GM18520 (cell line): ENCODE measurements at regions not wholly inside any gene's neighbourhood (a gene's known extent, or its start where the extent isn't known, plus 50 kb on each side); places are given as distances from the start of the nearest gene placed in this dataset.
"Not testable (repeated sequence)": the region's sequence is repeated elsewhere in the genome, so short reads cannot be mapped to it uniquely, and the experiment has no call there.

ENCODE experiments used
- ATAC-seq: cut with Tn5 transposase; IDR thresholded peaks from one replicate; pipeline ENCODE4 v1.9.1; 2021; ENCODE audit not compliant: unreplicated experiment

DNA sequence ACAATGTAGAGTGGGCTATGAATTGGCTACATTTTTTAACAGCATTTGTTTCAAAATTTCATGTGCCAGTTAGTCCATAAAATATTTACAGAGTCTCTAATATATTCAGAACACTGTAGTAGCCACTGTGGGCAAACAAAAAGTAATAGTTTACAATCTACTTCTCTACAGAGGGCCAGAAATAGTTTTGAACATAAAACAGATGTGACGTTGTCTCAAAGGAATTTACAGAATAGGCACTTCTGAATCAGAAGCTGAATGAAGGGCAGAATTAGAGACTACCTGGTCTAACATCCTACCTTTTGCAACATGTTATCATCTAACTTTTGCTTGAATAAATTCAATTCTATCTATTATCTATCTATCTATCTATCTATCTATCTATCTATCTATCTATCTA, 811.9 kb upstream of the EPHA5 start:
- ATAC-seq = no peak

DNA sequence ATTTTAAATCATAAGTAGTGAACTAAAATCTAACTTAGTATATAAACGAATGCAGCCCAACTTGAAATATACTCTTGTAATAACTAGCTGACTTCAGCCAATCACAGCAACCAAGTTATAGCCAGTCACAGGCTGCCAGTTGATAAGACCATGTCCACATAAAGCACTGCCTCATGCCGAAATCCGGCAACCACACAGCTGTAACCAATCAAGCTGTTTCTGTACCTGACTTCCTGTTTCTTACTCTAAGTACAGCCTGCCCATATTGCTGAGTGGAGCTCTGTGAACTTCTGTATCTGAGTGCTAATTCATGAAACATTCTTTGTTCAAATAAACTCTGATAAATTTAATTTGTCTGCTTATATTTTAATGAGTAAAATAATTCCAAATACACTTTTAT, 805.3 kb upstream of the EPHA5 start:
- ATAC-seq = no peak

DNA sequence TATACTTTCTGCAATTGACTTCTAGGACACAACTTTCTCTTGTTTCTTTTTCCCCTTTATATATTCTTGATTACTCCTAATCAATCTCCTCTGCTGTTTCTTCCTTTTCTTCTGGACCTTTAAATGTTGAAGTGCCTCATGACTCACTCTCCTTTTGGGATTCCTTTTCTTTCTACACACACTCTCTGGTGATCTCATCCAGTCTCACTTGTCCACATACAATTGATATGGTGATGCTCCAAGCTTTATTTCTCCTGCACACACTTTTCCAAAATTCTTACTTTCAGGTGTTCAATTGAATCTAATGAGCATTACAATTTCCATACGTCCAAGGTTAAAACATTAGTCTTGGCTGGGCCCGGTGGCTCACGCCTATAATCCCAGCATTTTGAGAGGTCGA, 794.8 kb upstream of the EPHA5 start:
- ATAC-seq = no peak

DNA sequence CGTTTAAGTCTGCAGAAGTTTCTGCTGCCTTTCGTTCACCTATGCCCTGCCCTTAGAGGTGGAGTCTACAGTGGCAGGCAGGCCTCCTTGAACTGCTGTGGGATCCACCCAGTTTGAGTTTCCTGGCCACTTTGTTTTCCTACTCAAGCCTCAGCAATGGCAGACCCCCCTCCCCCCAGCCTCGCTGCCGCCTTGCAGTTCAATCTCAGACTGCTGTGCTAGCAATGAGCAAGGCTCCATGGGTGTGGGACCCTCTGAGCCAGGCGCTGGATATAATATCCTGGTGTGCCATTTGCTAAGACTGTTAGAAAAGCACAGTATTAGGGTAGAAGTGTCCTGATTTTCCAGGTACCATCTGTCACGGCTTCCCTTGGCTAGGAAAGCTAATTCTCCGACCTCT, 792.6 kb upstream of the EPHA5 start:
- ATAC-seq = not testable (repeated sequence)

DNA sequence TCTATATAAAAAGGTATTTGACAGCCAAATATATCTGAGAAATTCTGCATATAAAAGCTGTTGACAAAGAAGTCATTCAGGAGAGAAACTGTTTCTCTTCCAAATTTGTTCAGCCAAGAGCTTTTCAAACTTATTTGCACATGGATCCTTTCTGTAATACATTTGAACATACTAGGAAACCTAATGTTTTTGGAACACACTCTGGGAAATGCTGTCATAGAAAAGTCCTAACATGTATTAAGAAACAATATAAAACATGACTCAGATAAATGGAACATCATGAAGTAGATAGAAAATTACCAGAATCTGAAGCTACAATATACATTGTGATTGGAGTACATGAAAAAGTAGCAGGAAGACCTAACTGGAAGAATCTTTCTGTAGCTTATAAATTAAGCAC, 781.5 kb upstream of the EPHA5 start:
- no peak for ATAC-seq

DNA sequence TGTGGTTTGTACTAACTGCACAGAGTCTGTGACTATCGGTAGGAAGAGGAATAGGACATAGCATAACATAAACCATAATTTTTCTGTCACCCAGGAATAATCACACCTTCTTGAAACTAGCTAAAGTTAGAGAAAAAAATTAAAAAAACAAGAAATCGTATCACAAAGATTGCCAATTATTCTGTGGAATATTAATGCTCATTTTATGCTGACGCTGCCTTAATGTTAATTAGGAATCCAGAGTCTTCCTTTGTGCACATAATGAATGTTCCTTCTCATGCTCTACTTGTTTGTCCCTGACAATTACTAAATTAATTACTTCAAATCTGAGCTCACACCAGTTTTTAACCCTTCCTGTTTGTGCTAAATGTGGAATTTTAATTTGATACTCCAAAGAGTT, 772.7 kb upstream of the EPHA5 start:
- no peak for ATAC-seq

DNA sequence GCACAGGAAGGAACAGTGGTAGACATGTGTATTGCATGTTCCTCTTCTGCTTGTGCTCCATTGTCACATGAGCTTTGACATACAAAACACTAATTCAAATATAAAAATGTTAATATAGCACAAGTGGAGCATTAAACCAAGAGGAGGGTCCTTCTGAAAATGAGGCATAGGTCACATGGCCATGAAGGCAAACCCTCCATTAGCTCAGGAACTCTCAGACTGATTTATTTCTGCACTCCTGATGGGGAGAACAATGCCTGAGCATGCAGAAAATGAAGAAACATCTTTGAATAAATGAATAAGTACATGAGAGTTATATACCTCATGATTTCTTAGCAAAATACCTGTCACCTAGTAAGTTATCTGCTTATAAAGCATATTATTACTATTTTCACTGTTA, 769.2 kb upstream of the EPHA5 start:
- ATAC-seq = no peak

DNA sequence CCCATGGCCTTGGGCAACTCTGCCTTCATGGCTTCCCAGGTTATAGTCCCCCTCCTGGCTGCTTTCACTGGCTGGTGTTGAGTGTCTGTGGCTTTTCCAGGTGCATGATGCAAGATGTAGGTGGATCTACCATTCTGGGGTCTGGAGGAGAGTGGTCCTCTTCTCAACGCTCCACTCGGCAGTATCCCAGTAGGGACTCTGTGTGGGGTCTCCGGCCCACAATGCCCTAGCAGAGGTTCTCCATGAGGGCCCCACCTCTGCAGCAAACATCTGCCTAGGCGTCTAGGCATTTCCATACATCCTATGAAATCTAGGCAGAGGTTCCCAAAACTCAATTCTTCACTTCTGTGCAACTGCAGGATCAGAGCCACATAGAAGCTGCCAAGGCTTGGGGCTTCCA, 763.4 kb upstream of the EPHA5 start:
- ATAC-seq = no peak

DNA sequence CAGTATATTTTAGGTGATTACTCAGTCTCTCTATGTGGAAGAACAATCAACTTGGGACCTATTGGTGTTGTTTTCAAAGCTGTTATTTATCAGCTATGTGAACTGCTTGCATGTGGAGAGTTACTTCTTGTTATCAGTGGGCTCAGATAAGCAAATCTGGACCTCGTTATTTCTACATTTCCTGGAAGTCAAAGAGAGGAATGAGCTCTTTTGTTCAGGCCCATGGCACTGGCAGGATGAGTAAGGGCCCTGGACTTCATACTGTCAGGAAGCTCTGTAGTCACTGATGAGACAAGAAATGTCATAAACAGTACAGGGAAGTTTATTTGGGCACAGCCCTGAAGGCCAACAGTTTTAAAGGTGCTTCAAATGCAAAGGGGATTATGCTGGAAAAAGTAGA, 760.6 kb upstream of the EPHA5 start:
- ATAC-seq = no peak

DNA sequence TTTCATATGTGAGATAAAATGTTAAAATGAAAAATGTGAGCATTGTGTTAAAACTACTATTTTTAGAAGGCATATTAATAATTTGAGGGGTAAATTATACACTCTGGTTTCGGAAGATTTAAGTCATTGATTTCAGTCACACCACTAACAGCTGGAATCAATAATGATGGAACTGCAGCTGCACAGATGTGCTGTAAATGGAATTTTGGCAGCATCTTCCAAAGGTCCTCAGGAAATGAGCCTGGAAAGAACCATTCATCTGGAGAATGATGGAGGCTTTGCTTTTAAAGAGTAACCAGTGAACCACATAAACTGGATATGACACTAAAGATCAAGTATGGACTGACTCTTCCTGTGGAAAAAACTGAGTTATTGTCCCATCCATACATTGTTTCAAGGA, 759.0 kb upstream of the EPHA5 start:
- no peak for ATAC-seq

DNA sequence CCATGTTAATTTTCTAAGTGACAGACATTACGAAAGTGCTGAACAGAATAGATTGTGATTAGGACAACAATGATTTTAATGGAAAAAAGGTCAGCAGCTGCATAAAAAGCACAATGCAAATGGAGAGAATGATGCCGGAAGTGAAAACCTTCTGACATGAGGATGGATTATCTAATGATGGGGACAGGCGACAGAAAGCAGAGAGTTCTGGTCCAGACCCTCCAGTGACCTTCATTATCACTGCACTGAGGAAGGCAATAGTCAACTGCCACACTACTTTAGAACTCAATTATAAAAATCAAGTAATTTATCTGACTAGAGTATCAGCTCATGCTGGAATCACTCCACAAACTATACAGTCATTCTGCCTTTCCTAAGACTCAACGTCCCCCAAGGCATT, 746.1 kb upstream of the EPHA5 start:
- no peak for ATAC-seq

DNA sequence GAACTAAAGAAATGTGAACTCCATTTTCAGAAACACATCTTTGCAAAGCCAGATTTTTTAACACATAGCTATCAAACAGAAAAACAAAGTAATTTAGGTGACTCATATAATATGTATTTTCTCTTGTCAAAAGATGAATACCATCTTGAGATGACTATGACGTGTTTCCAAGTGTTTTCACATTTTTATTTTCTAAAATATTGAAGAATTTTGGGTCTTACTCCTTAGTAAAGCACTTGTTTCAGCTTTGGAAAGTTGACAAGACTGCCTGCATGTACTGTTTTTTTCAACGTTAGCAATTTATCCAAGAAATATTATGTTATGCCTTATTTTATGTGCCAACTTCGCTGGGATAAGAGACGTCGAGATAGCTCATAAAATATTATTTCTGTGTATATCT, 733.9 kb upstream of the EPHA5 start:
- no peak for ATAC-seq

DNA sequence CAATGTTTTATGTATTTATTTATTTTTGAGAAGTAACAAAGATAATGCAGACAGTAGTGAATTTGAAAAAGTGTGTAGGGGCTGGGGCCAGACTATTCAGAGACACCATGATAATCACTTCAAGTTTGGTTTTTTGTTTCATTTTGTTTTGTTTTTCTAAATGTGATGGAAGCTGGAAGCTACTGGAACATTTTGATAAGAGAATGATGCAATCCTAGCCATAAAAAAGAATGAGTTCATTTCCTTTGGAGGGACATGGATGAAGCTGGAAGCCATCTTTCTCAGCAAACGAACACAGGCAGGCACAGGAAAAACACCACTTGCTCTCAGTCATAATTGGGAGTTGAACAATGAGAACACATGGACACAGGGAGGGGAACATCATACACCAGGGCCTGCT, 706.6 kb upstream of the EPHA5 start:
- ATAC-seq = no peak

DNA sequence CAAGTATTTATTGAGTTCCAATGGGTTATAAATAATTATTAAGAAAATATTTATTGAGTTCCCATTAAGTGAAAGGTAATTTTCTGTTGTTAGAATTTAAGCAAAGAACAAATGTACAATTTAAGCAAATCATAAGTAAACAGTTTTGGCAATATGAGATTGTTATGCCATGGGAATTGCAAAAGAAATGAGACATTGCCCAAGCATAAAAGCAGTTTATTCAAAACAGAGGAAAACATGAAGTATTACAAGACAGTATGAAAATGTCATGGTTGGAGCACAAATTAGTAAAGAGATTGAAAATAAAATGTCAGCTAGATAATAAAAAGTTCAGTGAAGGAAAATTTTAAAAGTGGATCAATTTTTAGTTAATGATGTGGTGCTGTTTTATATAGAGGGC, 706.1 kb upstream of the EPHA5 start:
- ATAC-seq = no peak

DNA sequence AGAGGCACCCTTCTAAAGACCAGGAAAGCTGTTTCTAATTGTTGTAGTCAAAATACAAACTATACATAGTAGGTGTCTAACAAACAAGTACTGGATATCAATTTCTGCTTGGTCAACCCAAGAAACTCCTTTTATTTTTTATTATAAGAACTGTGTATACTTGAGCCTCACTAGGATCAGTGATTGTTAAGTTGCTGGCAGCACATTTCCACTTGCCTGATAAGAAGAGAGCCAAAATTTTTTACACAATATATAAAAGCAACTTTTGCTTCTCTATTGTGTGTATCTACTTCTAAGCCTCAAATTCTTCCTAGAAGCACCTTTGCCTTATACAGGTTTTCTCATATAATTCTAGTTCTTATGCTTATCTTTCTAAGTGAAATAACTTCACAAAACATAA, 703.0 kb upstream of the EPHA5 start:
- ATAC-seq = no peak

DNA sequence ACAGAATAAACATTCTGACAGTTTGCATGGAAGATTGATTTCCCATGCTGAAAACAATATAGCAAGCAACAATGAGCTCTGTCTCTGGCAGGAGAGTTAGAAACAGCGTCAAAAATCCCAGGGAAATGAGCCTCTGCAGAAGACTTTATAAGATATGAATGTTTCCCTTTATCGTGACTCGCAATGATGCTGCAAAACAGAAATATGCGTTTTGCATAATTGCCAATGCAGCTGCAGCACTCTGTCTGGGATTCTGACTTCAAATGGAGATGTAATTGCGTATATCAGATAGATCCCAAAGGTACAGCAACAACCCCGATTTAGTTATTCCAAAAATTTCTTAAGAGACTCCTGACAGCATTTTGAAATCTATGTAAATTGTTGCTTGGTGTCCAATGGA, 702.4 kb upstream of the EPHA5 start:
- ATAC-seq = no peak

DNA sequence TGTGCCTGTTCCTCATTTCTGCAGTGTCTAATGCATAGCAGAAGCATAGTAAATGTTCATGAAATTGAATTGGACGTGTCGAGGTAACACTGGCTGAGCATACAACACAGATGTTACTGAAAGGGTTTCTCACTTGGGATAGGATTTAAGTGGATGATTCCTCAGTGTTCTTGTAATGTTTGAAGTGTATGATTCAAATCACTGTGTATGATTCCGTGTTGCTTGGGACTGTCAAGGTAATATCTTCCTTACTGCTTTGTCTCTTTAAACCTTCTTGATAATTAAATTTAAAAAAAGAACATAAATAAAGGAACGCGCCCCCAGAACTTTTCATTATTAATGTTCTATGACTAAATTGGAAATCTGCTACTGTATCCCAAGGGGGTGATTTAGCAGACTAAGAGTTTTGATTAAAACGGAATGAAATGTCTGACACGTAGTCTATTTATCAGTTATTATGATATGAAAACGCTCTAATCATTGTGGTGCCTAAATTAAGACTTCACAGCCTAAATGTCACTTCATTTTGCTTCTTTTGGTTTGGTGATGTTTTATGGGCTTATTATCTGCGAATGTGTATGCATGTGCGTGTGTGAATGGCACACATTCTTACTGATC, 696.9 kb upstream of the EPHA5 start:
- no peak for ATAC-seq

DNA sequence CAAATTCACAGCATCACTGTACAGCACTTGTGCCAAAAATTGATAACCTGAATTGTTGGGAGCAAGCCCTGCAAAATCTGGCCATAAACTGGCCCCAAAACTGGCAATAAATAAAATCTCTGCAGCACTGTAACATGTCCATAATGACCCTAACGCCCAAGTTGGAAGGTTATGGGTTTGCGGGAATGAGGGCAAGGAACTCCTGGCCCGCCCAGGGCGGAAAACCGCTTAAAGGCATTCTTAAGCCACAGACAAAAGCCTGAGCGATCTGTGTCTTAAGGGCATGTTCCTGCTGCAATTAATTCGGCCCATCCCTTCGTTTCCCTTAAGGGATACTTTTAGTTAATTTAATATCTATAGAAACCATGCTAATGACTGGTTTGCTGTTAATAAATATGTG, 690.1 kb upstream of the EPHA5 start:
- not testable (repeated sequence) for ATAC-seq

DNA sequence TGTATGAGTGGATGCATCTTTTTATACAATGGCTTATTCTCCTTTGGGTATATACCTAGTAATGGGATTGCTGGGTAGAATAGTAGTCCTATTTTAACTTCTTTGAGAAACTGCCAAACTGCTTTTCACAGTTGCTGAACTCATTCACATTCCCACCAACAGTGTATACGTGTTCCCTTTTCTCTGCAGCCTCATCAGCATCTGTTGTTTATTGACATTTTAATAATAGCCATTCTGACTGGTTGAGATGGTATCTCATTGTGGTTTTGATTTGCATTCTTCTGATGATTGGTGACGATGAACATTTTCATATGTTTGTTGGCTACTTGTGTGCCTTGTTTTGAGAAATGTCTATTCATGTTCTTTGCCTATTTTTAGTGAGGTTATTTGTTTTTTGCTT, 687.0 kb upstream of the EPHA5 start:
- ATAC-seq = no peak

DNA sequence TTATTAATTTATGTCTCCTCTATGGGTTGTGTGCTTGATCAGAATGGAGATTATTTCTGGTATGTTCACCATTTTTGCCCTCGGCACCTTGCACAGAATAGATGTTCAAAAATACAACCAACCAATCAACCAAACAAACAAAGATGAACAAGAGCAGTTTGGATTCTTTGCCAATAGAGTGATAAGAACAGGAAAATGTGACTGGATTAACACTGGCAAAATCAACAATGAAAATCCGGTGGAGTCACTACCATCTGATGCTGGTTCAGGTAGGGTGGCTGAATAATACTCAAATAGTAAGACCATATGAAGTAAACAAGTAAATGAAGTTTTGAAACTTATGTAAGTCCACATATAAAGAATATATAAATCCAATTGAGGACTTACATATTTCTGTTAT, 685.0 kb upstream of the EPHA5 start:
- no peak for ATAC-seq

DNA sequence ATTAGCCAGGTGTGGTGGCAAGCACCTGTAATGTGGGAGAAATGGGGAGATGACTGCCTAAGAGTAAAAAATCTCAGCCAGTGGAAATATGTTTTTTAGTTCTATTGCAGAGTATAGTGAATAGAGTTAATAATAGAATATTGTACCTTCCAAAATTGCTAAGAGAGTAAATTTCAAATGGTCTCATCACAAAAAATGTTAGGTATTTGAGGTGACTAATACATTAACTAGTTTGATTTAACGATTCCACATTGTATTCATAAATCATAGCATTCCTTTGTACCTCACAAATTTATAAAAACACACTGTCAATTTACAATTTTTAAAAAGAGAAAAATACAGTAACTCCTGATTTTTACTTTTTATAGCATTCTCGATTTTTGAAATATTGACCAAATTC, 681.5 kb upstream of the EPHA5 start:
- ATAC-seq = no peak

DNA sequence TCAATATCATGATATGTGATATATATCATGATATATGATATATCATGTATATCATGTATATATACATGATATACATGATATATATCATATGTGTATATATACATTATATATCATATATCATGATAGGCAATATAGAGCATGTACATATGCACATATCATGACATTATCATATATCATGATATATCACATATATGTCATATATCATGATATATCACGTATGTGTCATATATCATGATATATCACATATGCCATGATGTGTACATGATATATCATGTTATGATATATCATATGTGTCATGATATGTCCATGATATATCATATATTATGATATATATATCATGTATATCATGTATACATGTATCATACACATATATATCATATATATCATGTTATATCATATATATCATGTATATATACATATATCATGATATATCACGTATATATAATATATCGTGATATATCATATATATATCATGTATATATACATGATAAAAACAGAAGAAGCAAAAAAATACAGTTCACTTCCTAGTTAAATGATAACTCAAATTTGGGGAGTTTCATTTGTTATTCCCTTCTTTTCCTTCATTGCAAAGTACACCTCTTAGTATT, 670.1 kb upstream of the EPHA5 start:
- no peak for ATAC-seq

DNA sequence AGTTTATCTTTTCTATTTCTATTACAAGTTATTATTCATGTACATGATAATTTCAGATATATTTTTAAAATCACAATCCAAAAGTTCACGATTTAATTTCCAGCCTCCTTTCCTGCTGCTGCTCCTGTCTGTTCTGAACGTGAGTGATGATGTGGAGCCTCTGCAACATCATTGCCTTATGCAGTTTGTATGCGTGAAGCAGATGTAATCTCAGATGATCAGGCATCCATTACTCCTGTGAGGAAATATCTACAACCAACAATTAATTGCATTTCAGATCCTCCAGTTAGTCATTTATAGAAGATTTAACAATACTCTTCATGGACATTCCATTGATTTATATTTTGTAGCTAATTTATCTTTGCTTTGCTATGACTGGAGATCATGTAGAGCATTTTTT, 668.7 kb upstream of the EPHA5 start:
- ATAC-seq = no peak
